ENCODE measurements at regions not wholly inside any gene's neighbourhood (a gene's known extent, or its start where the extent isn't known, plus 50 kb on each side); places are given as distances from the start of the nearest gene placed in this dataset.
A peak's percentile ranks its signal among the peaks of the same experiment; 100 is the strongest.

GRCh38 chr1:83516369-83516768 lies 482.6 kb downstream of the TTLL7 start:
- Histone ChIP-seq H3K14ac (ENCODE audit: low read length) (no peak overlapping the region), H3K27me3 (ENCODE audit: control insufficient read depth in 3 of 3, insufficient read depth in 3 of 3, low read depth in 1 of 3, low read length in 3 of 3) (no peaks in the 10 kb centered on the region), H4K8ac (ENCODE audit: low read depth, low read length) (no peak overlapping the region), H3K36me3 (replicated peaks in 1 of 2; ENCODE audit: control insufficient read depth in 2 of 2, insufficient read depth in 2 of 2, low read length in 2 of 2) (no peaks in the 10 kb centered on the region), H2BK120ac (ENCODE audit: low read depth, low read length) (no peak overlapping the region), H3K79me1 (ENCODE audit: low read depth, low read length) (no peaks in the 10 kb centered on the region), H3K18ac (ENCODE audit: low read length) (no peak overlapping the region), H2BK15ac (ENCODE audit: low read length) (no peak overlapping the region), H3K4ac (ENCODE audit: low read length) (no peak overlapping the region), H3K4me2 (ENCODE audit: insufficient read depth, low read length, poor library complexity, severe bottlenecking) (no peak overlapping the region), H3K4me3 (ENCODE audit: low read length in 2 of 2) (no peak overlapping the region), H2AK5ac (ENCODE audit: low read depth, low read length) (no peak overlapping the region), H3K27ac (replicated peaks; ENCODE audit: low read length) (no peak overlapping the region), H3K9ac (ENCODE audit: low read depth, low read length, poor library complexity) (no peak overlapping the region), H2BK5ac (ENCODE audit: low read length) (no peak overlapping the region), H4K91ac (ENCODE audit: low read depth, low read length, poor library complexity) (no peak overlapping the region), H3K9me3 (replicated peaks in 1 of 2; ENCODE audit: control insufficient read depth in 2 of 2, insufficient read depth in 1 of 2, low read depth in 1 of 2, low read length in 2 of 2) (no peaks in the 10 kb centered on the region), H3K4me1 (ENCODE audit: control insufficient read depth in 2 of 2, insufficient read depth in 1 of 2, low read depth in 1 of 2, low read length in 2 of 2) (peaks cover 0 to 4% of the 10 kb centered on the region in 2 donors), H2BK12ac (ENCODE audit: low read length) (no peak overlapping the region), H2AFZ (ENCODE audit: low read length) (no peak overlapping the region), H3K23ac (ENCODE audit: low read depth, low read length, poor library complexity) (no peak overlapping the region)
- DNase-seq (ENCODE audit: low spot score) = no peak
- WGBS, 2 donors (ENCODE audit: extremely low coverage in 2 of 2, insufficient read length in 2 of 2, insufficient replicate concordance in 1 of 2) = no CpG with 5 or more reads among the region's 2 CpGs

- H3K23ac ChIP-seq (ENCODE audit: low read depth, low read length, poor library complexity) = no peak overlapping the region
- no peak overlapping the region for H3K4me2 ChIP-seq (ENCODE audit: insufficient read depth, low read length, poor library complexity, severe bottlenecking)
- no peak overlapping the region for H4K91ac ChIP-seq (ENCODE audit: low read depth, low read length, poor library complexity)
- no peak overlapping the region for H3K4ac ChIP-seq (ENCODE audit: low read length)
- no peaks in the 10 kb centered on the region for H3K27me3 ChIP-seq (ENCODE audit: control insufficient read depth in 3 of 3, insufficient read depth in 3 of 3, low read depth in 1 of 3, low read length in 3 of 3)
- peak overlapping the region; percentile 20 for H2AFZ ChIP-seq (ENCODE audit: low read length)
- DNase-seq (ENCODE audit: low spot score) = no peak
- H3K27ac ChIP-seq (replicated peaks; ENCODE audit: low read length) = no peak overlapping the region
- no peak overlapping the region for H2BK5ac ChIP-seq (ENCODE audit: low read length)
- no peaks in the 10 kb centered on the region for H3K79me1 ChIP-seq (ENCODE audit: low read depth, low read length)
- H2BK12ac ChIP-seq (ENCODE audit: low read length) = no peak overlapping the region
- H3K18ac ChIP-seq (ENCODE audit: low read length) = no peak overlapping the region
- H3K4me3 ChIP-seq (ENCODE audit: low read length in 2 of 2) = no peak overlapping the region
- no peak overlapping the region for H3K9ac ChIP-seq (ENCODE audit: low read depth, low read length, poor library complexity)
- no CpG with 5 or more reads among the region's 6 CpGs for WGBS, 2 donors (ENCODE audit: extremely low coverage in 2 of 2, insufficient read length in 2 of 2, insufficient replicate concordance in 1 of 2)
- H3K9me3 ChIP-seq (replicated peaks in 1 of 2; ENCODE audit: control insufficient read depth in 2 of 2, insufficient read depth in 1 of 2, low read depth in 1 of 2, low read length in 2 of 2) = no peaks in the 10 kb centered on the region
- no peak overlapping the region for H4K8ac ChIP-seq (ENCODE audit: low read depth, low read length)
- H3K36me3 ChIP-seq (replicated peaks in 1 of 2; ENCODE audit: control insufficient read depth in 2 of 2, insufficient read depth in 2 of 2, low read length in 2 of 2) = no peaks in the 10 kb centered on the region
- no peak overlapping the region for H2BK120ac ChIP-seq (ENCODE audit: low read depth, low read length)
- no peak overlapping the region for H2AK5ac ChIP-seq (ENCODE audit: low read depth, low read length)
- H3K14ac ChIP-seq (ENCODE audit: low read length) = no peak overlapping the region
- peaks cover 0 to 4% of the 10 kb centered on the region in 2 donors for H3K4me1 ChIP-seq (ENCODE audit: control insufficient read depth in 2 of 2, insufficient read depth in 1 of 2, low read depth in 1 of 2, low read length in 2 of 2)
- H2BK15ac ChIP-seq (ENCODE audit: low read length) = no peak overlapping the region
Measured at GRCh38 chr1:83515578-83516154, 483.3 kb downstream of the TTLL7 start.

GRCh38 chr1:83512373-83513193 lies 486.3 kb downstream of the TTLL7 start:
- Histone ChIP-seq H3K27me3 (ENCODE audit: control insufficient read depth in 3 of 3, insufficient read depth in 3 of 3, low read depth in 1 of 3, low read length in 3 of 3) (no peaks in the 10 kb centered on the region), H3K18ac (ENCODE audit: low read length) (no peak overlapping the region), H3K14ac (ENCODE audit: low read length) (no peak overlapping the region), H2BK15ac (ENCODE audit: low read length) (no peak overlapping the region), H3K27ac (replicated peaks; ENCODE audit: low read length) (no peak overlapping the region), H3K9me3 (replicated peaks in 1 of 2; ENCODE audit: control insufficient read depth in 2 of 2, insufficient read depth in 1 of 2, low read depth in 1 of 2, low read length in 2 of 2) (no peaks in the 10 kb centered on the region), H4K8ac (ENCODE audit: low read depth, low read length) (no peak overlapping the region), H3K4me1 (ENCODE audit: control insufficient read depth in 2 of 2, insufficient read depth in 1 of 2, low read depth in 1 of 2, low read length in 2 of 2) (peaks cover 0 to 4% of the 10 kb centered on the region in 2 donors), H3K23ac (ENCODE audit: low read depth, low read length, poor library complexity) (no peak overlapping the region), H3K4me3 (ENCODE audit: low read length in 2 of 2) (no peak overlapping the region), H3K9ac (ENCODE audit: low read depth, low read length, poor library complexity) (no peak overlapping the region), H2BK12ac (ENCODE audit: low read length) (no peak overlapping the region), H2BK5ac (ENCODE audit: low read length) (no peak overlapping the region), H3K4me2 (ENCODE audit: insufficient read depth, low read length, poor library complexity, severe bottlenecking) (no peak overlapping the region), H2BK120ac (ENCODE audit: low read depth, low read length) (no peak overlapping the region), H3K36me3 (replicated peaks in 1 of 2; ENCODE audit: control insufficient read depth in 2 of 2, insufficient read depth in 2 of 2, low read length in 2 of 2) (no peaks in the 10 kb centered on the region), H3K4ac (ENCODE audit: low read length) (no peak overlapping the region), H2AFZ (ENCODE audit: low read length) (no peak overlapping the region), H2AK5ac (ENCODE audit: low read depth, low read length) (no peak overlapping the region), H3K79me1 (ENCODE audit: low read depth, low read length) (no peaks in the 10 kb centered on the region), H4K91ac (ENCODE audit: low read depth, low read length, poor library complexity) (no peak overlapping the region)
- no peak for DNase-seq (ENCODE audit: low spot score)
- WGBS, 2 donors (ENCODE audit: extremely low coverage in 2 of 2, insufficient read length in 2 of 2, insufficient replicate concordance in 1 of 2) = no CpG with 5 or more reads among the region's 2 CpGs

GRCh38 chr1:83511146-83511726 lies 487.7 kb downstream of the TTLL7 start:
- Histone ChIP-seq H2AK5ac (ENCODE audit: low read depth, low read length) (no peak overlapping the region), H3K27me3 (ENCODE audit: control insufficient read depth in 3 of 3, insufficient read depth in 3 of 3, low read depth in 1 of 3, low read length in 3 of 3) (no peaks in the 10 kb centered on the region), H3K23ac (ENCODE audit: low read depth, low read length, poor library complexity) (no peak overlapping the region), H3K79me1 (ENCODE audit: low read depth, low read length) (no peaks in the 10 kb centered on the region), H2AFZ (ENCODE audit: low read length) (no peak overlapping the region), H2BK15ac (ENCODE audit: low read length) (no peak overlapping the region), H3K36me3 (replicated peaks in 1 of 2; ENCODE audit: control insufficient read depth in 2 of 2, insufficient read depth in 2 of 2, low read length in 2 of 2) (no peaks in the 10 kb centered on the region), H3K4me3 (ENCODE audit: low read length in 2 of 2) (no peak overlapping the region), H3K4me1 (ENCODE audit: control insufficient read depth in 2 of 2, insufficient read depth in 1 of 2, low read depth in 1 of 2, low read length in 2 of 2) (peaks cover 0 to 4% of the 10 kb centered on the region in 2 donors), H2BK5ac (ENCODE audit: low read length) (no peak overlapping the region), H3K4ac (ENCODE audit: low read length) (no peak overlapping the region), H3K4me2 (ENCODE audit: insufficient read depth, low read length, poor library complexity, severe bottlenecking) (no peak overlapping the region), H2BK120ac (ENCODE audit: low read depth, low read length) (no peak overlapping the region), H2BK12ac (ENCODE audit: low read length) (no peak overlapping the region), H3K9me3 (replicated peaks in 1 of 2; ENCODE audit: control insufficient read depth in 2 of 2, insufficient read depth in 1 of 2, low read depth in 1 of 2, low read length in 2 of 2) (no peaks in the 10 kb centered on the region), H3K18ac (ENCODE audit: low read length) (no peak overlapping the region), H4K8ac (ENCODE audit: low read depth, low read length) (no peak overlapping the region), H3K9ac (ENCODE audit: low read depth, low read length, poor library complexity) (no peak overlapping the region), H4K91ac (ENCODE audit: low read depth, low read length, poor library complexity) (no peak overlapping the region), H3K14ac (ENCODE audit: low read length) (no peak overlapping the region), H3K27ac (replicated peaks; ENCODE audit: low read length) (no peak overlapping the region)
- no CpG with 5 or more reads among the region's 2 CpGs for WGBS, 2 donors (ENCODE audit: extremely low coverage in 2 of 2, insufficient read length in 2 of 2, insufficient replicate concordance in 1 of 2)
- DNase-seq (ENCODE audit: low spot score) = no peak
